ENCODE measurements at regions not wholly inside any gene's neighbourhood (a gene's known extent, or its start where the extent isn't known, plus 50 kb on each side); places are given as distances from the start of the nearest gene placed in this dataset.

DNA sequence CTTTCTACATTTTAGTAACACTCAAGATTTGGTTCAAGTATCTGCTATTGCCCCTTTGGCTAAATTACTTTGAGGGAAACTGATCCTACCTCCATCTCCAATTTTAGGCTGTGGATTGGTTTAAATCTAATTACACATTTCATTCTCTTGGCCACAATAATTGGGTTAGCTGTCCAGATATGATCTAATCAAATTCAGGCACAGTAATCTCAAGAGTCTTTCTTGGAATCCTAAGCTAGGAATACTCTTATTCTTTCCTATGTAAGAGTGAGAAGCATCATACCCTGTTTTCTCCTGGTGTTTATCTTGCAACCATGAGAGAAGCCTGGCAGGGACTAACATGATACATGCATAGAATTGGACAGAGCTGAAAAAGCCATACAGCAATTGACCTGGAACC is 300.4 kb upstream of the MARCKS start:
- FAIRE-seq = no peak

DNA sequence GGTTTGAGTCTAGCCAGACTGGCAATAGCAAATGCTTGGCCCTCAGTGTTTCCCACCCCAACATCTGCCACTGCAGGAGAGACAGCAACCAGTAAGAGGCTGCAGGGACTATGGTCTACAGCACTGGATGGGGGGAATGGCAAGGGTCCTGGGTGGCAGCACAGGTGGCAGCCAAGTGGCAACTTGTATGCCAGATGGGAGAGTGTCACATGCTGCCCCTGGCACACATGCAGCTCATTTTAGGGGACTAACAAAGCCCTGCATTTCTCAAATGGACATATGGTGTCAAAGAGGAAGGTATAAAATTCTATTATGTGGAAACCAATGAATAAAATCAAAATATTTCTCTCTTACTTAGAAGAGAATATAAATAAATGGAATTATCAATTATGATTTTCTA is 298.7 kb upstream of the MARCKS start:
- no peak for FAIRE-seq

DNA sequence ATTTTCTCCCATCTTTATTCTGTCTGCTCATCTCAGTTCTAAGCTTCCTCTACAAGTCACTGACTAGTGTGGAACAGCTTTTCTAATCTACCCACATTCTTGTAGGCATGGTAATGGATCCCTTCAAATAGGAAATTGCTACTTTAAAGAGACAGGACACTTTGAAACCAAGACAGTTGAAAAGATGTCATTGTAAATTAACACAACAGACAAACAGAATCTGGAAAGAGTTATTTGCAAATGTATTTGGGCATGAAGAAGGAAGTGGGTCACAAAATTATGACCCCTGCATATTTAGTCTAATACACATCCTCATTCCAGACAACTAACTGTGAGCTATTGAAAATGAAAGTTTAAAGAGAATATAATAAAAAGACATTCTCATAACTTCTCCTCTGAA is 298.2 kb upstream of the MARCKS start:
- no peak for FAIRE-seq

DNA sequence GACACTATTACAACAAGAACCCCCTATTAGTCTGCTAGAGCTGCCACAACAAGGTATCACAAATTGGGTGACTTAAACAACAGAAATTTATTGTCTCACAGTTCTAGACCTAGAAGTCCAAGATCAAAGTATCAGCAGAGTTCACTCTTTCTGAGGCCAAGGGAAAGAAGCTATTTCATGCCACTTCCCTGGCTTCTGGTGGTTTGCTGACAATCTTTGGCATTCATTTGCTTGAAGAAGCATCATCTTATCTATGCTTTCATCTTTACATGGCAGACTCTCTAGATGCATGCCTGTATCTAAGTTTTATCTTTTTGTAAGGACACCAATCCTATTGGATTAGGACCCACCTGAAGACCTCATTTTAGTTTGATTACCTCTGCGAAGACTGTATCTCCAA is 296.8 kb upstream of the MARCKS start:
- FAIRE-seq = no peak

DNA sequence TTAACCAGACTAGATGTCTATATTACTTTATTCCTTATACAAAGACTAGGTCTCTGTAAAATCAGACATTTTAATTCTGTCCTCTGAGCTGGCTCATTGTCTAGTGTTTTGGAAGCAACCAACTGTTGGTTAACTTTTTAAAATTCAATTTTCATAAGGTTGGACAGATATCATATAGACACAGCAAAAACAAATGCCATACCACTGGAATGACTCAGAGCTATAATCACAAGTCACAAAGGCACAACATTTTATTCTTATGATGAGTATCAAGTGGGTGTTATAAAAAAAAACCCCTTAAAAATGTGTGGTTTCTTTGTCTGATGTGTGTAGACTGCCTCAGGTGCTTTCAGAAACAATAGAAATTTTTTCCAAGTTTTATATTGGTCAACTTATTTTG is 296.2 kb upstream of the MARCKS start:
- FAIRE-seq = no peak

DNA sequence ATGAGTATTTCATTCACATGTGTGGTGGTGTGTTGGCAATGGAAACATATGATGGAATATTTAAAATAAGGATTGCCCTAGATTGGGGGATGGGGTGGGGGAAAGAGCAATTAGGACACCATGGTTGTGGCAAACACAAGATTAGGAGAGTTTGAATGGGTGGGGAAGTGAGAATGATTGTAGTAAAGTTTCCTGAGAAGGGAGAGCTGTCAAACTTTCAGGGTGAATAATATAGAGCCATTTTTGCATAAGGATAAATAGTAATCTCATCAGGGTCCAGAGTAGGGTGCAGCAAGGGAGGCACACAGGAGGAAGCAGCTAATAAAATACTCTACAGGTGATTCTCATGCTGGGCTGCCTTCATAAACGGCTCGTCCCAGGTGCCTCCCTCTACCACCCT is 294.9 kb upstream of the MARCKS start:
- FAIRE-seq = no peak

DNA sequence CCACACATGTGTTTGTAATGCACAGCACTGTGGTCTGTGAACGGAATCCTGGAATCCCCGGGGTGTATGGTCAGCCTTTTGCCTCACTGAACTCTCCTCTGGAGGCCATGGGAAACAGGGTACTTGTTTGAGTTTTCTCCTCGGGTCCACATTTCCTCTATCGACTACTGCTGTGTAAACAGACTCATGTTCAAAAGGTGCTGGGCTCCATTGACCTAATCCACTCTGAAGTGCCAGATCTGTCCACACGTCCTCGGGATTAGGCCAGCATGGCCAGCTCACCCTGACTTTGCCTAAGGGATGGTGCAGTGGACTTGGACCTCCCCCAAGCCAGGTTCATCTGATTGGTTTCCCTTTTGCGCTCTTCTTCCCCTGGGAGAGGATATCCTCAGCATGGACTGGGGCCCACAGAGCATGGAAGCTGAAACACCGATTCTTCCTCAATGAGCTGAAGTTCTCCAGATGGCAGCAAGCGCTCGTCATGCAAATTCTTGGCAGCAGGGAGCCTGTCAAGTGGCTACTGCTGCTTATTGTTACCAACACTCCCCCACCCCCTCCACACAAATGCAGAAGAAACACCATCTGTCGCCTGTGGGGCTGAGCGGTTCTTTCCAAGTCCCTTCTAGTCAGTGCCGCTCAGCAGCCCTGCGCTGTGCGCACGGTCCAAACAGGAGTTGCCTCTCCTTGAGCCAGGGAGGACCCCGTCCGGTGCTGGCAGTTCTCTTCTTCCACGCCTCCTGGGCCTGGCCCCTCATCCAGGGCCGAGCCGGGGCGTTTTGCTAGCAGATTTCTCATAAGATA is 292.6 kb upstream of the MARCKS start:
- FAIRE-seq = no peak

DNA sequence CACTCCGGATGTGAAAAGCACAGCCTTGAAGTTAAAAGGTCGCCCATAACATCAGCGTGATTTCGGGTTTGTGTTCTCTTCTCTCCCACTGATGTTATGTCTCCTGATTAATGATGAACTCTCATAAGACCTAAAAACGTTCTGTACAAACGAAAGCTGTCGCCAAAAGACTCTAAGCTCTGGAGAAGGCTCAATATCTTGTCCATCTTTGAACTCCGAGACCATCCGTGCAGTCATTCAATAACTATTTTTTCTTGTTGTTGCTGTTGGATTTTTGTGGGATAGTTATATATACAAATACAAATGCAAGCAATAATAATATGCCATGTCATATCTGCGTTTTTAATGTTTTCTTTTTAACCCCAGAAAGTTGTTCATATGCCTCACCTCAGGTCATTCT is 291.8 kb upstream of the MARCKS start:
- FAIRE-seq = no peak

DNA sequence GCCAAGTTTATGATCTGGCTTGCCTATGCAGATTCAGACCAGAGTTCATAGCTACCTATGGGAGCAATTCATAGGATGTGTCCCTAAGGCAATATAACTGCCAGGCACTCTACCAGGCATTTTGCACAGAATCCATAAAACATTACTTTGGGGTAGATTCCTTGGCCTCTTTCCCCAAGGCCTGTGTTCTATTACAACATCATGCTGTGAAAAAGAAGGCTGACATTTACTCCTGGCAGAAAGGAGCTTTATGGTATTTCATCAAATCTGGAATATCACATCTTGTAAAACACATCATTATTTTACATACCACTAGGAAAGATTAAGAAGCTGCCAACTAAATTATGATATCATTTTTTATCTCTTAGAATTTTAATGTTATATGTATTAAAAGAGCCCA is 287.0 kb upstream of the MARCKS start:
- FAIRE-seq = no peak

DNA sequence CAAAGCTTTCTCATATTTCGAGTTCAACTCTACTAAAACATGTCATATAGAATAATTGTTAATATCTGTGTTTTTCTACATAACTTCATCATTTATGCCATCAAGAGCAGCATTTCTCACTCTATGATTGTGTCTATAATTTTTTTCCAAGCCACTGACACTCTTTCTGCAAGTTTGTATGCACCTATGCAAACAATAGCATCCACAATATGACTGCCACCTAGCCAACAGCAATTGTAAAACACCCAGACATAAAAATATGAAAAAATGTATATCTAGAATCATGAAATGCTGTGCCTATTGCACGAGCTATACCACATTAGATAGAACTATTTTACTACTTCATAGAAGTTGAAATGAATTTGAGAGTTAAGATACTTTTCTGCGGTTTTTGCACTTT is 286.5 kb upstream of the MARCKS start:
- FAIRE-seq = no peak

DNA sequence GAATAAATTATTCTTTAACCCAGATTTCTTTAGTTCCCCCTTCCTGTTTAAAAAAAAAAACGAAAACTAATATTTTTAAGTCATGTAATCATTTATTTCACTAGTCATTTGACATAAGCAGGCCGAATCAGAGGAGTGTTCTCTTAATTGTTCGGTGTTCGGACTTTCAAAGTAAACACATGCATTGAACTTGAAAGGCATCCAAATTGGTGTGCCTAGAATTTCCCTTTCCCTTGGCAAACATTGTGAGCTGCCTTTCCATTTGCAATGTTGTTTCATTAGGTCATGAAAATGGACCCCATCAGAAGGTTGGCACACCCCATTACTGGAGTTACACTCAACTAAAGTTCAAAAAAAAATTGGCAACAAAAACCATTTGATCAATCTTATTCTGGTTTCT is 283.0 kb upstream of the MARCKS start:
- no peak for FAIRE-seq

DNA sequence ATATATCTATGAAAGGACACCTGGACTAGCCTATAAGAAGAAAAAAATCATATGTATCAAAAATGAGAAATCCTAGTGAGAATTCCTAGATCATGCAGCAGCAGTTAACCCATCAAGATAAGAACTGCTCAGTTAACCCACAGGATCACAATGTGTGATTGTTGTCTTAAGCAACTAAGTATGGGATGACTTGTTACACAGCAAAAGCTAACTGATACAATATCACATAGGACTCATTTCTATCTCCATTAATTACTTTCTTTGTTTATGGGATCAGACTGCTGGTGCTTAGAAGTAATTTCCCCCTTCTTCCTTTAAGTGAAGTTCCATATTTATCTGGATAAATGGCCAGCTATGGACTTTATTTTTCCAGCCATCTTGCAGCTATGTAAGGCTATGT is 280.8 kb upstream of the MARCKS start:
- FAIRE-seq = no peak

DNA sequence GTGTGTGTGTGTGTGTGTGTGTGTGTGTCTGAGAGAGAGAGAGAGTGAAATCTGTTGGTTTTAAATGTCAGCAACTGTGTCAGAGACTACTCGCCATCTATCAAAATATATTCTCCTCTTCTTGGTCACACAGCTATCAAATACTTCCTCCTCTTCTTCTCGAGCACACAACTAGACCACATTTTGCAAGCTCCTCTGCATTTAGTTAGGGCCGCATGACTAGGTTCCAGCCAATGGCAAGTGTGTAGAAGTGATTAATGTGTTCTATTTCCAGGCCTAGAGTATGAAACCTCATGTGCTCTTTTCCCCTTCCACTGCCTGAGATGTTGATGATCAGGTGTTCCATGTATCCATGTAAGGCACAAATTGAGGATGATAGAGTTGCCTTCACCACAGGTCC is 278.5 kb upstream of the MARCKS start:
- FAIRE-seq = no peak

DNA sequence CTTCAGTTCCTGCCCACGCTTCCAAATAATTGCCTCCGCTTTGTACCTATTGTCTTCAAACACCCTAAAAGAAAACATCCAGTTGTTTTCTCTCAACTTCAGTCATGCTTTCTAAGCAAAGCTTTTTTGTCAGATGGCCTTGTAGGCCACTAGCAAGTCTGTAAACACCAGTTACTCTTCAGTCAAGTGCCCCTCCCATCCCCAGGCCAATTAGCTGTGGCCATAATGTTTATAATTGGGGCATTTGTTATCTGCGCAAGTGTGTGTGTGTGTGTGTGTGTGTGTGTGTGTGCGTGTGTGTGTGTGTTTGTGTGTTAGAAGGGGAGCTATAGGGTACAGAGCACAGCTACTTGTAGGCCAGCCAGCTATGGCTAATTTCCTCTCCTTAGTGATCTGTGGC is 272.4 kb upstream of the MARCKS start:
- no peak for FAIRE-seq

DNA sequence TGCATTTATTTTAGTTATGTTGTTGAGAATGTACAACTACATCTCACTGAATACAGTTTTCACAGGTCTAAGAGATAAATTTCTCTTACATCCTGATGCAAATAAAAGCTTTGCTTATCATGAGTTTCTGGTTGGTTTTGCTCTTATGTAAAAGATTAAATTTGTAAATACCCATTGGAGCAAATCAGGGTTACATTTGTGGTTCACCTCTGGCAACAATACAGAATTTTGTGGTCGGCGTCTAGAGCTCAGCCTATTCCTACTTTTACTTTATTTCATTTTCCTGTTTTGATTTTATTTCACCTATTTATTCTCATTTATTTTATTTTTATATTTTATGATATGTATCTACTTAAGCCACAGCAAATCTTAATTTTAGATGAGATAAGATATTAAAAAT is 271.9 kb upstream of the MARCKS start:
- no peak for FAIRE-seq

DNA sequence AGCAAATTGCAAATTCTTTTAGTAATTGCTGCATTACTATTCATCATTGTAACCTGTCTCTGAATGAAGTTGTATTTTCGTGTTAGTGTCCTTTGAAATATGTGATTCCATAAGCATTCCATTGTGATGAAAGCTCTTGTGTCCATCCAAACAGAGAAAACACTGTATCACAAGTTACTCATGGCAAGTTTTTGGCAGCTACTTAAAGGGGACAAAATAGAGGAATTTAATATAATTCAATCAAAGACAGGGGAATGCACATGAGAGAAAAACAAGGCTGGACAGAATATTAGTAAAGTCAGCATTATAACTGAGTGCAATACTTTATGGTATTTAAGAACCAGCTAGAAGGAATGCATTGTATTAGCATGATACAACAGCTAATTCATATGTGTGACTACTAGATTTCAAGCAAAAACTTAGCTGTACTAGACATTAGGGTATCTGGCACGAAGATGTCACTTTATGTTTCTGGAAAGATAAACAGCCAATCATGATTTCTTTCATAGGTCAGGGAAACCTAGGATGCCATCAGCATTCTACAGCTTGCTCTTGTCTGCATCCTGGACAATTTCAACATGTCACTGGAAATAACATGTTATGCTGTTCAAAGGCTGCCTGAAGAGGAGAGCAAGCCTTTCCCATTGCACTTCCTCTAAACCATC is 270.6 kb upstream of the MARCKS start:
- FAIRE-seq = no peak

DNA sequence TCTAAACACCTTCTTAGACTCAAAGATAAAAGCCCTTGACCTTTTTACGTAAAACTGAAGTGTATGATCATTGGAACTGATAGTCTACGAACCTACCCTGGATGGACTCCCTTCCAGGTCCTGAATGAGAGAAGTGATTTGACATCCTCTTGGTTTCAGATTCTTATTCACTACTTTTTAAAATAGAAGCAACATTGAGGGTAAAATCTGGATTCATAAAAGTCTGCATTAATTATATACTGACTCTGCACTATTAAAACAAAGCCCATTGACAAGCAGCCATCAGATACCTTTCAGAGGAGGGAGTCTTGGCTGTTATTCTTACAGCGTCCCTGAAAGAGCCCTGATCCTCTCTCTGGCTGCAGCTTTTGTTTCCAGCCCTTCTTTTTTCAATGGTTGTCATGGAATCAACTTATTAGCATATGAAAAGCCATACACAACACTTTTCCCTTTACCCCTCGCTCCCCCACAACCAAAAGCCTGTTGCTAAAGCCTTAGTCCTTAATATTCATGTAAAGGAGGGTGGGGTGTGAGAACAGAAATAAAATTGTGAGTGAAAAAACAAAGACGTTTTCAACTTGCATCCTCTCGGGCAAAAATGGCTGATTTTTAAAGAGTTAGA is 270.0 kb upstream of the MARCKS start:
- no peak for FAIRE-seq

DNA sequence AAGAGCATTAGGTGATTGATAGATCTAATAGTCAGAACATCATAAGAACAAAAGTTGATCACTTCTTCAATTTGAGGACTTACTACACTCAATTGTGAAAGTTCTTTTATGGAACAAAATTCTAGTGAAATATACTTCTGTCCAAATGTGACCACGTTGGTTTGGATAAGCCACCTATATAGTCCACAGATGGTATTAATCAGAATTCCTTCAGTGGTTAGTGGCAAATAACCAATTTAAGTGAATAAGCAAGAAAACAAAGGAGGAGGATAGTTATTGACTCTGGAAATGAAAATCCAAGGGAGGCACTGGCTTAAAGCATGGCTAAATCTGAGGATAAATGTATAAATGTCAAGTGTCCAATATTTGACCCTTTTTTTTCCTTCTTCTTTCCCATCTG is 268.5 kb upstream of the MARCKS start:
- no peak for FAIRE-seq

DNA sequence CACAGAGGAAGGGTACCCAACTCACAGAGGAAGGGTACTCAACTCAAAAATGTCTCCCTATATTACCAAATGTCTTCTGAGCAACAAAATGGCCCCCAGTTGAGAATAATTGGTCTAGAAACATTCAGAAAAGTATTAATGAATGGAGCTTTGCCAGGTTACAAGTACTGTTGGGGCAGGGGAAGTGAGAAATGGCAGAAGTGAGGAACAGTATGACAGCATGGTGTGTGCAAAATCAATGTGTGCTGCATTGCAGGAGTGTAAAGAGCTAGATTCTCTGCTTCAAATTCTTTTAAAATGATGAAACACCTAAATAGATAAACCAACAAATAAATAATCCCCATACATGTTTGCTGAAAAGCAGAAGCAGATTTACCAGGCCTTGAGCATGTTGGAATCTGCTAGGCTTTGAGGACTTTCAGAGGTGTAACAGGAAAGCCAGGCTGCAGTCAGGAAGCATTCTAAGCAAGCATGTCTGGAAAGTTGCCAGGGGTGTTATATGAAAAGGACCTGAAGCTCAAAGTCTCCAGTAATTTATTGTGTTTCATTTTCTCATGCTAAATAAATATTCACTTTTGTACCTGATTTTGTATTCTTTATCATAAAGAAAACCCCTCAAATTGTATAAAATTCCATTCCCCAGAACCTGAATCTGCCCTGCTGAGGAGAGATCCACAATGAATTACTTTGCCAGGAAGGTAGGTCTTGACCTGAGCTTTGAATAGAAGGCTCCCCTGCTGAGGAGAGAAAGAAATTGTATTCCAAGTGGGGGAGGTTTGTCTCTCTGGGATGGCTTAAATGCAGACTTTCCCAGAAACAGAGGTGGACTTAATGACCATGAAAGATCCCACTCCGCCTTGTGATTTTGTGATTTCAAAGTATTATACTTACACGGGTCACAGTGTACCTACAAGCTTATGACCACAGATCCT is 265.0 kb upstream of the MARCKS start:
- FAIRE-seq = no peak

DNA sequence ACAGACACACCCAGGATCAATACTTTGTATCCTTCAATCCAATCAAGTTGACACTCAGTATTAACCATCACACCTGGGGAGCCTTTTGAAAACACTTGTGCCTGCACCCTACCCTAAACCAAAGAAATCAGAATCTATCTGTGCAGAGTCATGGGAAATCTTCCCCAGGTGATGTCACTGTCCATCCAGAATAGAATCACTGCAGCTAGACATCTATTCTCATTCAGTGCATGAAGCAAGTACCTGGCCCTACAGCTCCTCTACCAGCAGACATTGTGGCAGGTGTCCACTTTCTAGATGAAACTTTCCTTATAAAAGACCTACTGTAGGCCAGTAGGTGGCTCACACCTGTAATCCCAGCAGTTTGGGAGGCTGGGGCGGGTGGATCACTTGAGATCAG is 262.4 kb upstream of the MARCKS start:
- FAIRE-seq = no peak

DNA sequence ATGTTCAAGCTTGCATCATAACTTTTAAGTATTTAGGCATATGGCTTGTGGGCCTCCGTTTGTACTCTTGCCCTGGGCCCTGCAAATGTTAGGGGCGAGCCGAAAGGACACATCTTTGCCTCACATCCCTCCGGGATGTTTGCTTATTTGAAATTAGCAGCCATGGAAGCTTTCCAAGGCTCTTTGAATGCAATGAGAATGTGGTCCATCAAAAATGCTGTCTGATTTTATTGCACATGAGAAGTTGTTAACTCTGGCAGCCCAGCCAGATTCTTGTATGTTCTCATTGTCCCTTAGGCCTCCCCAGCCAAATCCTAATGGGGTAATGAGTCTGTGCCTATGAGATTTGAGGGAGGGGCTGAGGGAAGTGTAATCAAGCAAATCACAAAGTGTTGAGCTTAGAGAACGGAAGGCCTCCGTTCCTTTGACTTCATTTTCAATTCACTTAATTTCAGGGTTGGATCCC is 261.2 kb upstream of the MARCKS start:
- no peak for FAIRE-seq

DNA sequence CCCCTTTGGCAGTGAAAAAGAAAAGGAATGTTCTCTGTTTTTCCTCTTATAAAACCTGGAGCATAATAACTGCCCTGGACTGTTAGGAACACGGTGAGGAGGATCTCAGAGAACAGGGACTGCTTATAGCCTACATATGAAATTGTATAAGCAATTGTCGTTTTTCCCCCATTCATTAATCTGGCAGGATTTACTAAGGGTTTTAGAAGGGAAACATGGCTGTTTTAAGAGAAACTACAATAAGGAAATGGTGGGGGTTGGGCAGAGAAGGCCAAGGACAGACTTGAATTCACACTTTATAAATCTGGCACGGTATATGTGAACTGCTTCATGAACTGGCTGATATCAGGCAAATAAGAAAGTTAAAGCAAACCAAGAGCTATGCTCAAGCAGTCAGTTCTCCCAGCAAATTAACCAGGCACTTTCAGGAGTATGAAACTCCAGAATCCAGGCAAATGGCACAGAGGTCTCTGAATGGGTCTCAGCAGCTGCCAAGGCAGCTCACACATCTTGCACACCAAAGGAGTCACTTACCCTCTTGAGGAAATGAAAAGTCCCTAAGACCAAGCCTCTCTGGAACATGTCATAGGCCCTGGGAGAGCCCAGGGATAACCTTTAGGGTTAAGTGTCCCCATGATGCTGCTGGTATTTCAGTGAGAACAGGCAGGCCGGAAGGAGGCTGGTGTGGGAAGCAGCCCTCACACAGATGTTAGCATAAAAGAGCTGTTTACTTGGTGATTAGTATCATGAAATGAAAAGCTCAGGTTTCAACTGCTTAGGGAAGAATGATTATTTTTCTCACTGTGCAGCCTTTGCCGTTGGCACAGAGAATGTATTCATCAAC is 260.5 kb upstream of the MARCKS start:
- FAIRE-seq = no peak

Measured in G401.6 (cell line).